ENCODE measurements at regions not wholly inside any gene's neighbourhood (a gene's known extent, or its start where the extent isn't known, plus 50 kb on each side); places are given as distances from the start of the nearest gene placed in this dataset.

DNA sequence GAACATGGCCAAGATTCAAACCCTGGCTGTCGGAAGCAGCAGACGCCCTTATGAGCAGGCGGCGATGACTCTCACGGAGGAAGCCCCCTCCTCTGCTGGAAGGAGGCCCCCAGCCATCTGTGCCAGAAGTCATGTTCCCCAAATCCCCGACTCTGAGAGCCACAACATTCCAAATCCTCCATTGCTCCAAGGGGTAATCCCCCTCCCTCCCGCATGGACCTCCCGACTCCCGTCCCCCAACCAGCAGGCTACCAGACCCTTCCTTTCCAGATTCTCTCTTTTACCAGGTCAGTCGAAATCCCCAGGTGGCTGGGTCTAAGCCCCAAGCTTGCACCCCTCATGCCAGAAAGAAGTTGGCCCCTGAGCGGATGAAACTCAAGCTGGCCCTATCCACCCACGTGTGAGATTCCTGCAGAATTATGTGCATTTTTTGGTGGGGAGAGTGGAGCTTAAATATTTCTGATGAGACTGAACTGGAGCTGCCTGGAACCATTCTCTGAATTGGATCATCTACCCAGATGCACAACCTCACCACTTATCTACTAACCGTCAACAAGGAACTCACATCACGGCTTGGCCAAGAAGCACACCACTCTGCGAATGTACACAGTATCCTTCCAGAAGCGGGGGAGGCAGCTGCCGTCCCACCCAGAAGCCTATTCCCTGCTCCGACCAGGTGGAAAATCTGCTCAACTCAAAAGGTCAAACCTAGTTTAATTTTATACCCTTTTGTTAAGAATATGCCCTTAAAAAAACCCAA, 283.5 kb downstream of the C16orf95 start:
- DNase-seq (ENCODE audit: low spot score), result no peak
- Histone ChIP-seq H3K4me3 (no peak overlapping the region), H3K9me2 (replicated peaks; ENCODE audit: insufficient read depth) (no peaks in the 10 kb centered on the region), H3K4me1 (ENCODE audit: insufficient read depth) (no peaks in the 10 kb centered on the region), H3K27ac (no peak overlapping the region), H3K9me3 (ENCODE audit: low read depth) (no peaks in the 10 kb centered on the region), H2AFZ (no peak overlapping the region), H3K4me2 (no peak overlapping the region), H4K20me1 (ENCODE audit: insufficient read depth, poor library complexity, severe bottlenecking) (no peaks in the 10 kb centered on the region), H3K79me2 (no peaks in the 10 kb centered on the region), H3K36me3 (replicated peaks; ENCODE audit: insufficient read depth, low read depth) (no peaks in the 10 kb centered on the region), H3K27me3 (peaks cover under 1% of the 10 kb centered on the region)
- 83% methylated on average over 18 of the region's 18 CpGs for WGBS (ENCODE audit: low lambda C conversion rate, missing lambda C conversion rate)
- no peak for TF ChIP-seq EZH2 (IDR thresholded peaks at IDR 0.05; ENCODE audit: borderline replicate concordance)
- TF ChIP-seq EZH2phosphoT487 (IDR thresholded peaks at IDR 0.05; ENCODE audit: low read depth, severe bottlenecking, unreplicated experiment), result no peak
- TF ChIP-seq, protein P1, sequence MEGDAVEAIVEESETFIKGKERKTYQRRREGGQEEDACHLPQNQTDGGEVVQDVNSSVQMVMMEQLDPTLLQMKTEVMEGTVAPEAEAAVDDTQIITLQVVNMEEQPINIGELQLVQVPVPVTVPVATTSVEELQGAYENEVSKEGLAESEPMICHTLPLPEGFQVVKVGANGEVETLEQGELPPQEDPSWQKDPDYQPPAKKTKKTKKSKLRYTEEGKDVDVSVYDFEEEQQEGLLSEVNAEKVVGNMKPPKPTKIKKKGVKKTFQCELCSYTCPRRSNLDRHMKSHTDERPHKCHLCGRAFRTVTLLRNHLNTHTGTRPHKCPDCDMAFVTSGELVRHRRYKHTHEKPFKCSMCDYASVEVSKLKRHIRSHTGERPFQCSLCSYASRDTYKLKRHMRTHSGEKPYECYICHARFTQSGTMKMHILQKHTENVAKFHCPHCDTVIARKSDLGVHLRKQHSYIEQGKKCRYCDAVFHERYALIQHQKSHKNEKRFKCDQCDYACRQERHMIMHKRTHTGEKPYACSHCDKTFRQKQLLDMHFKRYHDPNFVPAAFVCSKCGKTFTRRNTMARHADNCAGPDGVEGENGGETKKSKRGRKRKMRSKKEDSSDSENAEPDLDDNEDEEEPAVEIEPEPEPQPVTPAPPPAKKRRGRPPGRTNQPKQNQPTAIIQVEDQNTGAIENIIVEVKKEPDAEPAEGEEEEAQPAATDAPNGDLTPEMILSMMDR (IDR thresholded peaks at IDR 0.05; ENCODE audit: poor library complexity), result no peak

DNA sequence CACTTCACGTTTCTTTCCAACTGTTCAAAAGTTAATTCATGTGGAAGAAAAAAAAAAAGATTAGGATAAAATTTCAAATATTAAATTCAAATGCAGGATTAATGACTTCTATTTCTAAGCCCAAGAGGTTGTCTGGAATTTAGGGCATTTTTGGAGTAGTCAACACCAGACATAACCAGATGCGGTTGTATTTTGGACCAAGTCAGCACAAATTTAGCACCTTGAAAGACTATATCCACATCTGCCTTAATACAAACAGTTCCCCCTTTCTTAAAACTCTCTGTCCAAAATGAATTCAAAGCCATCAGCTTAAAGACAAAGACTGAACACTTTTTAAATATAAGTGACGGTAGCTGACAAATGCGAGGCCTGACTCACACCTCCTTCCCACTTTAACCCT, 282.9 kb downstream of the C16orf95 start:
- H3K4me3 ChIP-seq, result no peak overlapping the region
- WGBS (ENCODE audit: low lambda C conversion rate, missing lambda C conversion rate), result 70% methylated on average over 4 of the region's 4 CpGs
- no peaks in the 10 kb centered on the region for H3K9me3 ChIP-seq (ENCODE audit: low read depth)
- no peak overlapping the region for H3K27ac ChIP-seq
- H3K79me2 ChIP-seq, result no peaks in the 10 kb centered on the region
- TF ChIP-seq EZH2 (IDR thresholded peaks at IDR 0.05; ENCODE audit: borderline replicate concordance), result no peak
- TF ChIP-seq, protein P1 (IDR thresholded peaks at IDR 0.05; ENCODE audit: poor library complexity), result no peak
- no peak for TF ChIP-seq EZH2phosphoT487 (IDR thresholded peaks at IDR 0.05; ENCODE audit: low read depth, severe bottlenecking, unreplicated experiment)
- no peaks in the 10 kb centered on the region for H4K20me1 ChIP-seq (ENCODE audit: insufficient read depth, poor library complexity, severe bottlenecking)
- no peaks in the 10 kb centered on the region for H3K4me1 ChIP-seq (ENCODE audit: insufficient read depth)
- DNase-seq (ENCODE audit: low spot score), result no peak
- H3K27me3 ChIP-seq, result peaks cover 7% of the 10 kb centered on the region
- H3K9me2 ChIP-seq (replicated peaks; ENCODE audit: insufficient read depth), result no peaks in the 10 kb centered on the region
- no peak overlapping the region for H2AFZ ChIP-seq
- H3K4me2 ChIP-seq, result no peak overlapping the region
- H3K36me3 ChIP-seq (replicated peaks; ENCODE audit: insufficient read depth, low read depth), result no peaks in the 10 kb centered on the region

DNA sequence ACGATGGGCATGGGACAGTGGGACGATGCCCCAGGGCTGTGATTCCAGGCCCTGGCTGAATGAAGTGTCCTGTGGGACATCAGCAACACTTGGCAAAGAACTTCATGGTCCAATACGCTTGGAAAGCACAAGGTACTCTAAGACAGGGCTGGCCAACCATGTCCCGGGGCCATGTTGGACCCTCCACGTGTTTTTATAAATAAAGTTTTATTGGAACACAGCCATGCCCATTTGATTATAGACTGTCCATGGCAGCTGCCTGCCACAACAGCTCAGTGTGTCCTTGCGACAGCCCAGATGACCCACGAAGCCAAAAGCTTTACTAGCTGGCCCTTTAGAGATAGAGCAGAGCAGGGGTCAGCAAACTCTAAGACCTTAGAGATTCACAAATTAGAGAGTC, 282.1 kb downstream of the C16orf95 start:
- H3K4me1 ChIP-seq (ENCODE audit: insufficient read depth), result no peaks in the 10 kb centered on the region
- H3K4me3 ChIP-seq, result no peak overlapping the region
- peaks cover 13% of the 10 kb centered on the region for H3K27me3 ChIP-seq
- DNase-seq (ENCODE audit: low spot score), result no peak
- no peaks in the 10 kb centered on the region for H3K79me2 ChIP-seq
- H3K9me3 ChIP-seq (ENCODE audit: low read depth), result no peaks in the 10 kb centered on the region
- no peaks in the 10 kb centered on the region for H4K20me1 ChIP-seq (ENCODE audit: insufficient read depth, poor library complexity, severe bottlenecking)
- no peaks in the 10 kb centered on the region for H3K9me2 ChIP-seq (replicated peaks; ENCODE audit: insufficient read depth)
- H2AFZ ChIP-seq, result no peak overlapping the region
- H3K36me3 ChIP-seq (replicated peaks; ENCODE audit: insufficient read depth, low read depth), result no peaks in the 10 kb centered on the region
- 90% methylated on average over 7 of the region's 7 CpGs for WGBS (ENCODE audit: low lambda C conversion rate, missing lambda C conversion rate)
- no peak overlapping the region for H3K27ac ChIP-seq
- no peak for TF ChIP-seq EZH2 (IDR thresholded peaks at IDR 0.05; ENCODE audit: borderline replicate concordance)
- TF ChIP-seq, protein P1 (IDR thresholded peaks at IDR 0.05; ENCODE audit: poor library complexity), result no peak
- no peak for TF ChIP-seq EZH2phosphoT487 (IDR thresholded peaks at IDR 0.05; ENCODE audit: low read depth, severe bottlenecking, unreplicated experiment)
- no peak overlapping the region for H3K4me2 ChIP-seq

All from hepatocyte (in vitro differentiated cells).